Fibroblast of mammary gland (primary cell): ENCODE measurements at regions not wholly inside any gene's neighbourhood (a gene's known extent, or its start where the extent isn't known, plus 50 kb on each side); places are given as distances from the start of the nearest gene placed in this dataset.

Experiments
- DNase-seq: peaks from one replicate; pipeline ENCODE4 v3.0.0-alpha.2; 2010; ENCODE audit warnings: low read depth
- H3K4me3 ChIP-seq: 2 replicates; pipeline ENCODE4 v1.5.1; 2011; ENCODE audit warnings: low read depth, mild to moderate bottlenecking, low read length, moderate library complexity; ENCODE audit not compliant: control insufficient read depth
- TF ChIP-seq, protein P1 (sequence below): conservative IDR thresholded peaks from 2 replicates; pipeline ENCODE4 v1.5.1; 2011; ENCODE audit warnings: low read depth, low read length, inconsistent platforms; ENCODE audit not compliant: control insufficient read depth, insufficient read depth

DNA sequence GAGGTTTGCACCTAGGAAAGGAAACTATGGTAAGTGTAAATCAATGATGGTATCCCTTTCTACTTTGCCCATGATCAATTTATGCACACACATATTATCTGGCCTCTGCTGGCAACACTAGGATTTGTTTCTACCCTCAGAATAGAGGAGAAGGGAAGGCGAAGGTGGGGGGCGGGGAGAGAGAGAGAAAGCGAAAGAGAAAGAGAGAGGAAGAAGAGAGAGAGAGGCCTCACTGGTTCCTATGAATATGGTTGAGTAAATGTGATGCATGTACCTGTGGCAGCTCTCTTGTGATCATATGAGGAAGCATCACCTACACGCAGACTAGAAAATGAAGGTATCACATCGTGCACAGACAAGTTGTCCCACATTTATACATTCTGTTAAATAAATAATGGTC is 882.0 kb upstream of the SLITRK6 start:
- TF ChIP-seq, protein P1, sequence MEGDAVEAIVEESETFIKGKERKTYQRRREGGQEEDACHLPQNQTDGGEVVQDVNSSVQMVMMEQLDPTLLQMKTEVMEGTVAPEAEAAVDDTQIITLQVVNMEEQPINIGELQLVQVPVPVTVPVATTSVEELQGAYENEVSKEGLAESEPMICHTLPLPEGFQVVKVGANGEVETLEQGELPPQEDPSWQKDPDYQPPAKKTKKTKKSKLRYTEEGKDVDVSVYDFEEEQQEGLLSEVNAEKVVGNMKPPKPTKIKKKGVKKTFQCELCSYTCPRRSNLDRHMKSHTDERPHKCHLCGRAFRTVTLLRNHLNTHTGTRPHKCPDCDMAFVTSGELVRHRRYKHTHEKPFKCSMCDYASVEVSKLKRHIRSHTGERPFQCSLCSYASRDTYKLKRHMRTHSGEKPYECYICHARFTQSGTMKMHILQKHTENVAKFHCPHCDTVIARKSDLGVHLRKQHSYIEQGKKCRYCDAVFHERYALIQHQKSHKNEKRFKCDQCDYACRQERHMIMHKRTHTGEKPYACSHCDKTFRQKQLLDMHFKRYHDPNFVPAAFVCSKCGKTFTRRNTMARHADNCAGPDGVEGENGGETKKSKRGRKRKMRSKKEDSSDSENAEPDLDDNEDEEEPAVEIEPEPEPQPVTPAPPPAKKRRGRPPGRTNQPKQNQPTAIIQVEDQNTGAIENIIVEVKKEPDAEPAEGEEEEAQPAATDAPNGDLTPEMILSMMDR: no peak
- DNase-seq: no peak
- no peak overlapping the region for H3K4me3 ChIP-seq

DNA sequence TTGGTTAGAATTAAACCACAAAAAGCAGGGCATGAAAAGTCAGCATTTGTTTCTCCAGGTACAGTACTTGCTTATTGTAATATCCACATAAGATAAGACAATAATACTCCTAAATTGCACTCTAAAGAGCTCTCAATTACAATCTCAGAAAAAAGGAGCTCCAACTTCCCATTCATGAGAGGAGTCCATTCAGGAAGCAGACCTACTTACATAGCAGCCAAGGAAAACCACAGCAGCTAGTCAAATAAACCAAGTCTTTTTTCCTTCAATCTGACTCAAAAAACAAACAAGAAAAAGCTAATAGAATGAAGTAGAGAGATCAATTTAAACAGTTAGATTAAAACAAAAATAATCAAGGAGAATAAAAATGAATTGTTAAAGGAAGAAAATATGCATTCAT is 885.2 kb upstream of the SLITRK6 start:
- TF ChIP-seq, protein P1: no peak
- no peak overlapping the region for H3K4me3 ChIP-seq
- DNase-seq: no peak

DNA sequence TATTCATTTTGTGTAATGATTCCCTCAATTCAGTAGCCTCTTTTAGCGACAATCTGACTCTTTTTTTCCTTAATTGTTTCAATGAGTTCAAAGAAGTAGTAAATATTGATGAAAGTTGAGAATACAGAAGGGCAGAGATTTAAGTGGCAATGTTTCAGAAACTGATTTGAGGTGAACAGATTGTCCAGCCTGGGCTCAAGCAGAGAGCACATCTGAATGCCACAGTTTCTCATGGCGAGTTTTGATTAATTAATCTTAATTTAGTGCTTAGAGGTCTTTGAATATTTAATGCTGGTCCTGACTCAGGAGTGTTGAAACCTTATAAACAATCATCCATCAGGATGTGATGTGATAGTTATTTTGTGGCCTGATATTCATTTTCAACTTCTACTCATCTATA is 890.7 kb upstream of the SLITRK6 start:
- no peak overlapping the region for H3K4me3 ChIP-seq
- TF ChIP-seq, protein P1: no peak
- no peak for DNase-seq

DNA sequence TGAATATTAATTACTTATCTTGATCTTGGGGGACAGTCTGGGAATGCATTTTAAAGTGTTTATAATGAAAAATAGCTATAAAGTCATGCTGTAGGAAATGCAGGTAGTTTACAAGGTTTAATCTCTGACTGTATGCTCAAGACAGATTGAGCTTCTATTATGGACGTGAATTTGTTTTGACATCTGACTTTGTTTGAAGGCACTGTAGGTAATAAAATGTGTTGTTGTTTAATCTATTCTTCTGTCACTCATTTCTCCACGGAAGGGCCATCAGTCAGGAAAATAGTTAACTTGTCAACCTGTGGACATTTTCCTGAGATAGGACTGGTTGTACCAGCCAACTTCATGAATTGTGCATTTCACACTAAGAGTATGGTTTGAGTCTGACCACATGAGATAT is 893.1 kb upstream of the SLITRK6 start:
- H3K4me3 ChIP-seq: no peak overlapping the region
- DNase-seq: no peak
- TF ChIP-seq, protein P1: no peak

- DNase-seq: no peak
- no peak overlapping the region for H3K4me3 ChIP-seq
- TF ChIP-seq, protein P1: no peak
These were observed 910.8 kb upstream of the SLITRK6 start for GRCh38 chr13:86710013-86710412.

- TF ChIP-seq, protein P1: no peak
- H3K4me3 ChIP-seq: no peak overlapping the region
- no peak for DNase-seq
These were observed 911.7 kb upstream of the SLITRK6 start for GRCh38 chr13:86710896-86711295.

DNA sequence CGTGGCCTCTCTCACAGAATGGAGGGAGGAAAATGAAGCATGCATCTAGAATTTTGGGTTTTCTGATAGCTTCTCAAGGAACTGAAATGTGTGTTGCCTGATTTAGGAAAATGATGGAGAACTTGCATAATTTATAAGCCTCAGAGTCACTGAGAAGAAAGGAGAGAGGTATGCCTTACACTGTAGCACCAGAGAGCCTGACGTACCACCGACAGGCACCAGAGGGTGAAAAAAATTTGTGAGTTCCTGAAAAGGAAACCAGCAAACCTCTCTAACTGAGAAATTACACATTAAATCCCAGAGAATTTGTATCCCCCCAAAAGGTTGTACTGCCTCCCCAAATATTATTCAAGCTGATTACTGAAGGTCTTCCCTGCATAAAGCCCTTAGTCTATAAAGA is 915.3 kb upstream of the SLITRK6 start:
- DNase-seq: no peak
- H3K4me3 ChIP-seq: no peak overlapping the region
- TF ChIP-seq, protein P1: no peak
